Fibroblast of skin of right biceps (primary cell): ENCODE measurements at regions not wholly inside any gene's neighbourhood (a gene's known extent, or its start where the extent isn't known, plus 50 kb on each side); places are given as distances from the start of the nearest gene placed in this dataset.
"Not testable (repeated sequence)": the region's sequence is repeated elsewhere in the genome, so short reads cannot be mapped to it uniquely, and the experiment has no call there.

Source experiments
- DNase-seq: peaks from one replicate; pipeline ENCODE4 v3.0.0-alpha.2; 2013

GRCh38 chr2:56519806-56520205 is 336.0 kb downstream of the CCDC85A start:
- peak; percentile 31 for DNase-seq

GRCh38 chr2:56522605-56523089 is 338.9 kb downstream of the CCDC85A start:
- DNase-seq: peak; percentile 65

- DNase-seq: peak; percentile 69
Observed at GRCh38 chr2:56523816-56524215, 340.0 kb downstream of the CCDC85A start.

GRCh38 chr2:56531668-56532420 is 348.1 kb downstream of the CCDC85A start:
- peak; percentile 55 for DNase-seq

GRCh38 chr2:56534321-56534720 is 350.5 kb downstream of the CCDC85A start:
- peak; percentile 89 for DNase-seq

GRCh38 chr2:56537756-56538155 is 354.0 kb downstream of the CCDC85A start:
- DNase-seq: no peak

- DNase-seq: no peak
Observed at GRCh38 chr2:56539618-56540017, 355.8 kb downstream of the CCDC85A start.

GRCh38 chr2:56540467-56540866 is 356.7 kb downstream of the CCDC85A start:
- no peak for DNase-seq

GRCh38 chr2:56540916-56541315 is 357.1 kb downstream of the CCDC85A start:
- peak; percentile 53 for DNase-seq

- no peak for DNase-seq
Observed at GRCh38 chr2:56542213-56542612, 358.4 kb downstream of the CCDC85A start.

GRCh38 chr2:56565143-56565542 is 381.4 kb downstream of the CCDC85A start:
- peak; percentile 50 for DNase-seq

- DNase-seq: no peak
Observed at GRCh38 chr2:56571074-56571473, 387.3 kb downstream of the CCDC85A start.

- no peak for DNase-seq
Observed at GRCh38 chr2:56576001-56576400, 392.2 kb downstream of the CCDC85A start.

GRCh38 chr2:56580242-56580641 is 396.5 kb downstream of the CCDC85A start:
- peak; percentile 90 for DNase-seq

- no peak for DNase-seq
Observed at GRCh38 chr2:56582570-56582969, 398.8 kb downstream of the CCDC85A start.

- no peak for DNase-seq
Observed at GRCh38 chr2:56583796-56584315, 400.1 kb downstream of the CCDC85A start.

- DNase-seq: peak; percentile 60
Observed at GRCh38 chr2:56587456-56587855, 403.7 kb downstream of the CCDC85A start.

- DNase-seq: no peak
Observed at GRCh38 chr2:56589194-56589593, 405.4 kb downstream of the CCDC85A start.

- no peak for DNase-seq
Observed at GRCh38 chr2:56589835-56590234, 406.0 kb downstream of the CCDC85A start.

GRCh38 chr2:56590611-56591010 is 406.8 kb downstream of the CCDC85A start:
- peak; percentile 24 for DNase-seq

- DNase-seq: not testable (repeated sequence)
Observed at GRCh38 chr2:56606086-56606485, 422.3 kb downstream of the CCDC85A start.

- no peak for DNase-seq
Observed at GRCh38 chr2:56613254-56613653, 429.5 kb downstream of the CCDC85A start.

GRCh38 chr2:56613920-56614319 is 430.1 kb downstream of the CCDC85A start:
- peak; percentile 64 for DNase-seq

- no peak for DNase-seq
Observed at GRCh38 chr2:56615760-56616159, 432.0 kb downstream of the CCDC85A start.

GRCh38 chr2:56624181-56624580 is 440.4 kb downstream of the CCDC85A start:
- peak; percentile 36 for DNase-seq
